AG04449 (cell line): ENCODE measurements at regions not wholly inside any gene's neighbourhood (a gene's known extent, or its start where the extent isn't known, plus 50 kb on each side); places are given as distances from the start of the nearest gene placed in this dataset.

Experiments used
- CTCF ChIA-PET: fragments of 350-600 bp; formaldehyde crosslinking; extraction: SDS; loops from one replicate; lab custom pipeline; 2021; ENCODE audit warnings: antibody characterized with exemption; lab: Yijun Ruan, JAX
- POLR2A ChIA-PET: fragments of 400-600, 350-600 bp; formaldehyde crosslinking; extraction: SDS; loops from one replicate; lab custom pipeline; 2020; ENCODE audit warnings: antibody characterized with exemption, inconsistent platforms; lab: Yijun Ruan, JAX
- DNase-seq: peaks from one replicate; pipeline ENCODE4 v3.0.0-alpha.2; 2010; ENCODE audit warnings: low read depth, low spot score
- H3K4me3 ChIP-seq: 2 replicates; pipeline ENCODE4 v1.5.1; 2011; ENCODE audit warnings: low read depth, mild to moderate bottlenecking, control low read depth, low read length
- TF ChIP-seq, protein P1 (sequence below): IDR thresholded peaks from one replicate; pipeline ENCODE4 v1.5.1; 2011; ENCODE audit warnings: mild to moderate bottlenecking, moderate library complexity, low read length, control low read depth, inconsistent platforms; ENCODE audit not compliant: insufficient read depth; ENCODE audit errors: missing control alignments

DNA sequence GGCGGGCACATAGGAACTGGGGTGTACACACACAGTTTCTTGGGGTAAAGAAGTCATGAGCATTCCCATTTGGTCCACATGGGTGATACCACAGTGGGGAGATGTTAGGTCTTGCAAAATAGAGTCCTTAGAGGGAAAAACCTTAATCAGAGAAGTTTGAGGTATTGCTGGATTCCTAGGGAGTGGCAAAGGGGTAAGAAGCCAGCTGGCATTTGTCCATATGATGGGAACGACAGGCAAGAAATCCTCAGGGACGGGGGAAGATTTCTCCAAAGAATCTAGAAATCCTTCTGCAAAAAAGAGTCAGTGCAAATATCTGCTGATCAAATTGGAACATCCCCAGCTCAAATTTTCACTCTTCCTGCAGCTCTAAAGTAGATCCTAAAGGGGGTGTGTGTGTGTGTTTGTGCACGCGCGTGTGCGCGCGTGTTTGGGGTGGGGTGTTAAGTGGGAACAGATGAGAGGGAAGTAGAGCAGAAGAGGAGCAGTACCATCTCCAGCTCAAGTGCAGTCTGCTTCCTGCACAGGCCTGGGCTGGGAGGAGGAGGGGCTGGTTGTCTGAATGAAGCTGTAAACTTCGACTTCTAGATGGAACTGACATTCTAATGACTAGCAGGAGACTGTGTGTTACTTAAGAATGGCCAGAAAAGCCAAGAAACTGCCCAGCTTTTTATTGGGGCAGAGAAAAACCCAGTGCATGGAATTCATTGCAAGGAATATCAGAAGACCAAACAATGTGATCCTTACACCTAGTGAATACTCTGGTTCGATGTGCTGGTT is 168.0 kb downstream of the SPP2 start:
- no peak for DNase-seq
- CTCF ChIA-PET, result interaction anchor here (0.9 to 1.0 kb wide), 3 partner anchors 14 to 85 kb away, joined by 3 to 5 read pairs (median 3); no protein-coding TSS in a partner anchor
- no peak overlapping the region for H3K4me3 ChIP-seq
- TF ChIP-seq, protein P1, sequence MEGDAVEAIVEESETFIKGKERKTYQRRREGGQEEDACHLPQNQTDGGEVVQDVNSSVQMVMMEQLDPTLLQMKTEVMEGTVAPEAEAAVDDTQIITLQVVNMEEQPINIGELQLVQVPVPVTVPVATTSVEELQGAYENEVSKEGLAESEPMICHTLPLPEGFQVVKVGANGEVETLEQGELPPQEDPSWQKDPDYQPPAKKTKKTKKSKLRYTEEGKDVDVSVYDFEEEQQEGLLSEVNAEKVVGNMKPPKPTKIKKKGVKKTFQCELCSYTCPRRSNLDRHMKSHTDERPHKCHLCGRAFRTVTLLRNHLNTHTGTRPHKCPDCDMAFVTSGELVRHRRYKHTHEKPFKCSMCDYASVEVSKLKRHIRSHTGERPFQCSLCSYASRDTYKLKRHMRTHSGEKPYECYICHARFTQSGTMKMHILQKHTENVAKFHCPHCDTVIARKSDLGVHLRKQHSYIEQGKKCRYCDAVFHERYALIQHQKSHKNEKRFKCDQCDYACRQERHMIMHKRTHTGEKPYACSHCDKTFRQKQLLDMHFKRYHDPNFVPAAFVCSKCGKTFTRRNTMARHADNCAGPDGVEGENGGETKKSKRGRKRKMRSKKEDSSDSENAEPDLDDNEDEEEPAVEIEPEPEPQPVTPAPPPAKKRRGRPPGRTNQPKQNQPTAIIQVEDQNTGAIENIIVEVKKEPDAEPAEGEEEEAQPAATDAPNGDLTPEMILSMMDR, result no peak
- POLR2A ChIA-PET, result interaction anchor here (0.5 kb wide), 1 partner anchor 12 kb away, joined by 4 read pairs; no protein-coding TSS in a partner anchor

DNA sequence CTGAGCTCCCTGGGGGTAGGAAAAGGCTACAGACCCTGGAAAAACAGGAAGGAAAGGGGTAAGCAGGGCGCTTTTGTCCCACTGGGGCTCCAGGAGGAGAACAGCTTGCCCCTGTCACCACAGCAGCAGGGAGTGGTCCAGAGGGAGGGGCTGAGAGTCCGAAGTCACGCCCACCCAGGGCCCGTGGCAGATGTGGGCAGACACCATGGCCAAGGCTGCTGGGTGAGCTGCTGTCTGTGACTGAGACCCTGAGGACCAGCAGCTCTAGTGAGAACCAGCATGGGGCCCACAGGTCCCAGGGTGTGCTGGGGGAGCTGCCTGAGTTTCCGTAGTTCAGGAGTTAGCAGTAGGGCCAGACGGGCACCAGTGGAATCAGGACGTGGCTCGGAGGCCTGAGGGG is 162.0 kb downstream of the SPP2 start:
- POLR2A ChIA-PET, result no interaction called here
- TF ChIP-seq, protein P1, result no peak
- no peak overlapping the region for H3K4me3 ChIP-seq
- no peak for DNase-seq
- CTCF ChIA-PET, result no interaction called here

DNA sequence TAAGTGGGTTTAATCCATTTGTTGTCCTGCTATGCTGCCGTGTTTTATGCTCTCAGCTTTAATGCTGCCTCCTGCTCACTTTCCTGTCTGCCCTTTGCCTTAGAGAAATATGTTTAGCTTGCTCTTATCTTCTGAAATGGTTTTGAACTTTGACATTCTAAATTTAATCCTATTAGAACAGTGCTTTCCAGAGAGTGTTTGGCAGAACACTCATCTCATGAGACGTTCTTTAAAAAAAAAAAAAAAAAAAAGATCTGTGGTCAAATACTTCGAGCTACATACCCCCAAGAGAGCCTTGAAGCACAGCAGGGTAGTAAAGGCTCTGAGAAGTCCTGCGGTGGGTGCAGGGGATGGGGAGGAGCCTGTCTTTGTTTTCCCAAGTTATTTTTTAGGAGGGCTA is 161.3 kb downstream of the SPP2 start:
- TF ChIP-seq, protein P1, result no peak
- ChIA-PET CTCF (no interaction called here), POLR2A (no interaction called here)
- no peak overlapping the region for H3K4me3 ChIP-seq
- no peak for DNase-seq

DNA sequence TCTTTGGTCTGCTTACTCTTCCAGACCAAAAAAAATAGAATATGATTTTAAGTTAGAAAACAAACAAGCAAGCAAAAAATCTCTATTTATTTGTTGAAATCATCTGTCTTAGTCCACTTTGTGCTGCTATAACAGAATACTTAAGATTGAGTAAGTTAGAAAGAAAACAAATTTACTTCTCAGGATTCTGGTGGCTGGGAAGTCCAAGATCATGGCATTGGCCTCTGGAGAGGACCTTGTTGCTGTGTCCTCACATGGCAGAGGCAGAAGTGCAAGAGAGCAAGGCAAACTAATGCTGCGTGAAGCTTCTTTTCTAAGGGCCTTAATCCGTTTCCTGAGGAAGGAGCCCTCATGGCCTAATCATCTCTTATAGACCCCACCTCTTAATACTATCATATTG is 156.2 kb downstream of the SPP2 start:
- TF ChIP-seq, protein P1, result no peak
- POLR2A ChIA-PET, result no interaction called here

DNA sequence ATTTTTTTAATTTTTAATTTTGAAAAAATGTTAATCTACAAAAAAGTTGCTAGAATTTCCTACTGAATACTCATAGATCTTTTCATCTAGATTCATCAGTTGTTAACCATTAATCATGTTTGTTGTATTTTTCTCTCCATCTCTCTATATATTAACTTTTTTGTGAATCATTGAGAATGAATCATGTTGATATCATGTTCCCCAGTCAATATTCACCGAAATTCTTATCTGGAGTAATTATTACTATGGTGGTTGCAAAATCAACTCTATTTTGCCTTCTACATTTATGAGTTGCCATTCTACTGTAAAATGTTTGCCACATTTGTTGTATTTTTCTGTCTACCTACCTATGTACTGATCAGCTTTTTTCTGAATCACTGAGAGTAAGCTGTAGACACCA is 154.0 kb downstream of the SPP2 start:
- ChIA-PET POLR2A (no interaction called here), CTCF (no interaction called here)
- H3K4me3 ChIP-seq, result no peak overlapping the region
- DNase-seq, result no peak
- TF ChIP-seq, protein P1, result no peak

More for the DNA sequence above, 156.2 kb downstream of the SPP2 start:
- CTCF ChIA-PET, result interaction anchor here (1.2 kb wide), 1 partner anchor 71 kb away, joined by 3 read pairs; no protein-coding TSS in a partner anchor
- no peak for DNase-seq
- no peak overlapping the region for H3K4me3 ChIP-seq
